ENCODE measurements at regions not wholly inside any gene's neighbourhood (a gene's known extent, or its start where the extent isn't known, plus 50 kb on each side); places are given as distances from the start of the nearest gene placed in this dataset.

GRCh38 chr22:48761546-48761945, 1066.1 kb downstream of the BRD1 start:
- no peak for TF ChIP-seq EZH2phosphoT487 (conservative IDR thresholded peaks at IDR 0.05; ENCODE audit: low read length)
- no peak for TF ChIP-seq CTCF (IDR thresholded peaks at IDR 0.05; ENCODE audit: insufficient read depth, low read length, poor library complexity, severe bottlenecking)
